NAMALWA (cell line): ENCODE measurements at regions not wholly inside any gene's neighbourhood (a gene's known extent, or its start where the extent isn't known, plus 50 kb on each side); places are given as distances from the start of the nearest gene placed in this dataset.
A peak's percentile ranks its signal among the peaks of the same experiment; 100 is the strongest.
"Not testable (repeated sequence)": the region's sequence is repeated elsewhere in the genome, so short reads cannot be mapped to it uniquely, and the experiment has no call there.

ENCODE experiments used
- DNase-seq: peaks from one replicate; pipeline ENCODE4 v3.0.0-alpha.2; 2015; ENCODE audit warnings: low spot score

DNA sequence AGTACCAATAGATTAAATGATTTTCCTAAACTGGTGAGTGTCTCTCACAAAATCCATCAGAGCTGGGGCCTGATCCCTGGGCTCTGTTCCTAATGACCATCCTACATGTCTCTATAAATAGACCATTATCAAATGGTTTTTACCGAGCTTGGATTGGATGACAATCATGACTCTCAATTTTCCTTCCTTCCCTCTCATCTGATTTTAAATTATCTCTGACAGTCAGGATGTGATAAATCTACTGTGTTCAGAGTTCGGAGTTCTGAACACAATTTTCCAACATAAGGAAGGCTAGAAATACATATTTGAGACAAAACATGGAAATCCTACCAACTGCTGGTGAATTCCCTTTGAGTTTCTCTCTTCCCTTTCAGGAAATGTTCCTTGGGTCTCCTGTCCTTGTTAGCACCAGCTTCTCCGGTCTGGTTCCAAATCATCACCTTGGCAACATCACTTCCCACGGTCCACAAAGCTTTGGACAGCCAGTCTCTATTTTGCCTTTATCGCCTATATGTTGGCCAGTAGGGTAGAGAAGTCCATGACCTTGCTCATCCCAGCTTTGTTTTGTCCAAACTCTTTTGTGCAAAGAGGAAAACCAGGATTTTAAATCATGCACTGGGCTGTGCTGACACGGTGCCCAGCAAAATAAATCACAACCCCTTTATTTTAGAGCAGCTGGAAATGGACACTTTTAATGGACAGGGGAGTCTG, 139.6 kb upstream of the ITGA6 start:
- DNase-seq, result no peak

DNA sequence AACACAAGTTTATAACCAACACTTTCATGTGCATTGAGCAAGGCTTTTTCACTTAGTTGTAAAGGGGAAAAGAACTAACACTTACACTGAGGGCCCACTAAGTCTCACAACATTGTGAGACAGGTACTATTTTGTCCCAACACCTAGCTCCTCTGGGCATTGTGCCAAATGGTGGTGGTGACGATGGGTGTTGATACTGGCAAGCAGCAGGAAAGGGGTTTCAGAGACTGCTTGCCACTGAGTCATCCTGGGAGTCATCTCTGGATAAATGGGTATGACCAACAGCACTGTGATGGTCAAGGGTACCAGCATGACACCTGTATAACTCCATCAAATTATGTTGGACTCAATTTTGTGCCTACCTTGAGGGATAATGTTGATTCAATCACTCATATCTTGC, 138.8 kb upstream of the ITGA6 start:
- peak; percentile 11 for DNase-seq

DNA sequence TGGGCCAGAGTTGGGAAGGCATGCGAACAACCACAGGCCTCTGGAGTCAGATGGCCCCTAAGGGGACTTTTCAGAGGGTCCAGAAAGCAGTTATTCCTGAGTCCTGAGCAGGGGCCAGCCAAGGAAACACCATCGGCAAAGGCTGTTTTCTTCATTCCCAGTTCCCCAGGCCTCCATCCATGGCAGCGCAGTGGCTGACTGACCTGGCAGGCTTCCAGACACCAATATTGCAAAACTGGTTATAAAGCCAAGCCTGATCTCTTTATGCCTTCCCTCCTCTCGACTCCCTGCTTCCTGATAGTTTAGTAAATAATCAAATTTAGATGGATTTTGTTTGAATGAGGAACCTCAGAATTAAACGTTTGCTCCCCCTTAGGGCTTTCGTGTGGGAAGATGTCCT, 133.4 kb upstream of the ITGA6 start:
- no peak for DNase-seq

DNA sequence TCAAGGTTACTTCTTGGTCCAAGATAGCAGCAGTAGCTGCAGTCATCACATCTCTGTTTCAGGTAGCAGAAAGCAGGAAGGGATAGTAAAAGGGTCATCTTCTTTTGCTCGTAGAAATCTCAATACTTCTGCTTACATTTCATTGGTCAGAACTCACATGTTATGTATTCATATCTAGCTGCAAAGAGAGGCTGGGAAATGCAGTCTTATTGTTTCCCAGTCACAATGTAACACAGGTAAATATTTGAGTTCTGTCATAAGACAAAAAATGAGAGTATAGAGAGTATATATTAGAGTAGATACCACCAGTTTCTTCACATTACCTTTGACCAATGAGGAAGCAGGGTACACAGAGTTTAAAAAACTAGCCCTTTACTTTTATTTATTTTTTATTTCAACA, 132.4 kb upstream of the ITGA6 start:
- DNase-seq, result no peak

DNA sequence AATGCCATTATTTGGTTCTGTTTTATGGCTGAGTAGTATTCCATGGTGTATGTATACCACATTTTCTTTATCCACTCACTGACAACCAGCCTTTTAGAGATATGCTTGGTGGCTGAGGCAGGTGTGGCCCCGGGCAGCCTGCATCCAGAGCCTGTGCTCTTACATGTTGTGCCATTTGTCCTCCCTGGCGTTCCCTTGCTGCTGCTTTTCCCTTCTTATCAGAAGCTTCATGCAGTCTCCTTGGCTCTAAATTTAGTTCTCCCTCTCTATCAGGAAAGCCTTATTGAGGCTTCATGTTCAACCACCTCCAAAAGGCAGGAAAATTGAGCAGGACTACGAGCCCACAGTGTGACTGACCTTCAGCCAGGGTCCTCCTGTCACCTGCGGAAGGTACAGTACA, 131.7 kb upstream of the ITGA6 start:
- DNase-seq, result no peak

DNA sequence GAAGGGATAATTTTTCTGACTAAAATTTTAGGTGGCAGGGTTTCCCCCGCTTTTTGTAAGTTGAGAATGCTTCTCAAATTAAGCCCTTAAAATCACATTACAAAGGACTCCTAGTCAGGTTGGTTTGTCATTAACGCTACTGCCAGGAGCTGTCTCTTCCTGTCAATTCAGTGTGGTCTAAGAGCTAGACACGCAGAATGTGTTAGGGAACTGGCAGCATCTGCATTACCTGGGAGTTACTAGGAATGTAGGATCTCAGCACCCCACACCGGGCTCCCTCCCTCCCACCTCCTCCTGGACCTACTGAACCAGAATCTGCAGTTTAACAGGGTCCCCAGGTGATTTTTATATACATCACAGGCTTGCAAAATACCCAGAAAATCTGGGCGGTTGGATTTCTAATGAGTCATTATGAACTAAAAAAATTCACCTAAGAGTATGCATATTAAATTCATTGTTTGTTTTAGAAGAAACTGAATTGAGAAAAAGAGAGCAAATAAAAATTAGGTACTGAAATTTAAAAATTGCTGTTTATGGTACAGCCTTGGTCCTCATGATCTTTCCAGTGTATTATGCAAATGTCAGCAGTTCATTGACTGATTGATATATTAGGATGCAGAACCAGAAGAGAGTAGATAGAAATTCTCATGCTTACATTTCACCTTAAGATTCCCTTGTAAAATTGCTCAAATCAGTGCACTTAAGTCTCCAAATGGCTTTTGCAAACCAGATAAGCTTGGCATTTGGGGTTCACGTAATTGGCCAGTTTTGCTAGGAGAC, 130.9 kb upstream of the ITGA6 start:
- no peak for DNase-seq

DNA sequence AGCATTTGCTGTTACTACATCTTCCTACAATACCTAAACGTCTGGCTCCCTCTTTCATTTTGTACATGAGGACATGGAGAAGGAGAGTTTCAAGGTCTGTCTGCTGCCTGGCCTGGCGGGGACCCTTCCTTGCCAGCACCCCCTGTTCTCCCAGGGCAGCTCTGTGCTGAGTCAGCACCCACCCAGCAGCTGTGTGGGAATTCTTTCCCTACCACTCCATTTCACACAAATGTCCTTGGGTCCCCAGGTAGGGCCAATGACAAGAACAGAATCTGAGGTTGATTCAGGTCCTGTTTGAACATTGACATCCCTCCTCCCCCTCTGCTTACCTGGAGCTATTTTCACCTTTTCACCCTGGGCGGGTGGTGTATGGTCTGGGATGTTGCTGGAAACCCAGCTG, 129.9 kb upstream of the ITGA6 start:
- DNase-seq, result no peak

DNA sequence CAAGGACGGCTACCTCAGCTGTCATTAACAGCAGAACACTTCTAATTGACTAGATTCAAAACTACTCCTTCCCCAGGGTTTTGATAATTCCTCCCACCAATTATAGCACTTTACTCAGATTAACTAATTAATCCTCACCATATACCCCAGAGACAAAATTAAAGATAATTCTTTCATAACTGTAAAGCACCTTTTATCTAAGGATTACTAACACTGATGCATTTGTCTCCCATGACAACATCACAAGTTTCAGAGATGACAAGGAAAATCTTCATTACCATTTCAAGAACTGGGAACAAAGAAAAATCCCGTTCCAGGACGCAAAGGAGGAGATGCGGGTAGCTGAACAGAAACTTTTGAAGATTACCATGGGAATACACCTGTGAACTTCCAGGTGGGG, 129.4 kb upstream of the ITGA6 start:
- no peak for DNase-seq

DNA sequence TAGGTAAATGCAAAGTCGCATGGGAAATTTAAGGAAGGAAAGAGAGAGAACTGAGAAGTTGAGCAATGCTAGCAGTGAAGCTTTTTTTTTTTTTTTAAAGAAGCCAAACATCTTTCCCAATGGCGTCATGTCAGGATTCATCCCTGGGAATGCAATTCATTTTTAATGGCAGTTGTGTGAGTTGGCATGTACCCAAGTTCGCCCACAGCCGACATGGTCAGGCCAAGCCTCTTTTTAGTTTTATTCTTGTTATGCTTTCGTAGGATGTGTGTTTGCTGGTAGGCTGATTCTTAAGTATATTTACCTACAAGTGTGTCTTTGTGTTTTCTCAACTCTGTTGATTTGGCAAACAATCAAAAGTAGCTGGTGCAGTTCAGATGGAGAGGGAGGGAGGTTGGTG, 127.6 kb upstream of the ITGA6 start:
- no peak for DNase-seq

DNA sequence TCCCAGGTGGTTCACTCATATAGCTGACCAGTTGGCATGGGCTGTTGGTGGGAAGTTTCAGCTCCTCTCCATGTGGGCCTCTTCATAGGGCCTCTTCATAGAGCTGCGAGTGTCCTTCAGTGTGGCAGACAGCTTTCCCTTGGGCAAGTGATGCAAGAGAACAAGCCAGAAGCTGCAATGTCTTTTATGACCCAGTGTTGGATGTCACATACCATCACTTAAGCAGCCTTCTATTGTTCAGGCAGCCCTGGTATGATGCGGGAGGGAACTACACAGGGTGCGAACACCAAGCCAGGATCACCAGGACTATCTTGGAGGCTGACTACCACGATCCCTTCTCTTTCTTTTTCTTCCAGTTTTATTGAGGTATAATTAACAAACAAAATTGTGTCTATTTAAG, 126.5 kb upstream of the ITGA6 start:
- DNase-seq, result no peak

DNA sequence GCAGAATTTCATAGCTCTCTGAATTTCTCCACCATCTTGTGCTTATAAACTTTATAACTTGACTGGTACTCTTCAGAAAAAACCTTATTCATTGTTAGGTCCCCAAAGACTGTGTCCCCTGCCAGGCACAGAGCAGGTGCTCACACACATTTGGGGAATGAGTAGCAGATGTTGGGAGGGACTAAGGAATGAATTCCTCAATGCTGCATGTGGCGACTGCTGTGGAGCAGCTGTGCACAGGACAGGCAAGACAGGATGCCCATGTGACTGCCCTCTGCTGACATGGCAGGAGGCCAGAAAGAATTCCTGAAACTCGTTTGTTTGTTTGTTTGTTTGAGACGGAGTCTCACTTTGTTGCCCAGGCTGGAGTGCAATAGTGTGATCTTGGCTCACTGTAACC, 122.3 kb upstream of the ITGA6 start:
- no peak for DNase-seq

DNA sequence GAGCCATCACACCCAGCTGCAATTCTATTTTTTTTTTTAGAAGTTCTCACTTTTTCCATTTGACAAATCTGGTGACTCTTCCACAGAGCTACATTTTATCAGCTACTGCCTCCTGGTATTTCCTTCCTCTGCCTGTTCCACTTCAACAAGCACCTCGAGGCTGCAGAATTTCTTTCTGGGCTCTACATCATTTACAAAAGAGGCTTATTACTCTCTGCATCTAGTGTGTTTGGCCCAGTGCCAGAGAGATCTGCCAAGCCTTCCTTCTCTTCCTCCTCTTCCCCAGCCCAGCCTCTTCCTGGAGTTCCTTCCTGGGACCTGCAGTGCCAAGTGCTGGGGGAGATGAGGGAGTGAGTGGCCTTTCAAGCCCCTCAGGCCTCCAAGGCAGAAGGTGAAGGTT, 119.6 kb upstream of the ITGA6 start:
- DNase-seq, result no peak

DNA sequence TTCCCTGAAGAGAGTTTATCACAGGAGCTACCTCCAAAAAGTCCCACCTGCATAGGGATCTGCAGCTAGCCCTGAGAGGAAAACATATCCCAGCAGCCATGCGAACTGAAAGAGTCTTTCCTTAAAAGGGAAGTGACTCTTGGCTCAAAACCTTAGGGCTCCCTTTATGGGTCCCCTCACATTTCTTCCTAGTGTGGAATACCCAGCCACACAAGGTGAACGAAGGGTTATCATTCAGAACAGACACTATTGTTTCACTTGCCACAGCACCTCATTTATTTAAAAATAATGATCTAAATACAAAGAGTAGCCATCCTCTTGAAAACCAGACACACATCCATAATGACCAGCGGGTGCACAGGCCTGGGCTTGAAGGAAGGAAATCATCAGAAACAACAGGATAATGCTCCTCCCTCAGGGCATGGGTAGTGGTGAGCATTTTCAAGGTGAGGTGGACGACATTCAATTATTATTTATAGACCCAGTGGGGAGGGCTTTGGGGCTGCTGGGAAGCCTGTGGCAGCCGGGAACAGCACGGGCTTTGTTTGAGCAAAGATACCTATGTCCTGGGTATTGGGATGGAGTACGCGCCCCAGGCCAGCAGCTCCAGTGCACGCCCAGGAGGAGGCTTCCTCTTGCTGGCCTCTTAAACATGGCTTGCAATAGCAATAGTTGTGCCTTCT, 119.0 kb upstream of the ITGA6 start:
- no peak for DNase-seq

DNA sequence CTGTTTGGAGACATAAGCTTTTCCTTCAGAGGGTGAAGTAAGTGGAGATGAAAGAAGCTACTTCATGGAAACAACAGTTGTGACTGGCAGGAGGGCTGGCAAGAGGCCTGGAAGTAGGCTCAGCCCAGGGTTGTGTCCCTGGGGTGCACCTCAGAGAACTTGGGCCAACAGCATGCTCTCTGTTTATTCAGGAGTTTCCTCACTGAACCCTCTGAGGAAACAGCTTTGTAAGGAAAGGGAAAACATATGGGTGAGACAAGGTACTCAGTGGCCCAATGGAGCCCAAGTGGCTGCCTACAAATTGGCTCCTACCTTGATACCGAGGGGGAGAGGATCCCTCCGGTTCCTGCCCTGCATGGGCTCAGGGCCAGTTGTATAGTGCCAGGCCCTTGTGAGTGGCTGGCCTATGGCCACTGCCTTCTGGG, 115.5 kb upstream of the ITGA6 start:
- no peak for DNase-seq

DNA sequence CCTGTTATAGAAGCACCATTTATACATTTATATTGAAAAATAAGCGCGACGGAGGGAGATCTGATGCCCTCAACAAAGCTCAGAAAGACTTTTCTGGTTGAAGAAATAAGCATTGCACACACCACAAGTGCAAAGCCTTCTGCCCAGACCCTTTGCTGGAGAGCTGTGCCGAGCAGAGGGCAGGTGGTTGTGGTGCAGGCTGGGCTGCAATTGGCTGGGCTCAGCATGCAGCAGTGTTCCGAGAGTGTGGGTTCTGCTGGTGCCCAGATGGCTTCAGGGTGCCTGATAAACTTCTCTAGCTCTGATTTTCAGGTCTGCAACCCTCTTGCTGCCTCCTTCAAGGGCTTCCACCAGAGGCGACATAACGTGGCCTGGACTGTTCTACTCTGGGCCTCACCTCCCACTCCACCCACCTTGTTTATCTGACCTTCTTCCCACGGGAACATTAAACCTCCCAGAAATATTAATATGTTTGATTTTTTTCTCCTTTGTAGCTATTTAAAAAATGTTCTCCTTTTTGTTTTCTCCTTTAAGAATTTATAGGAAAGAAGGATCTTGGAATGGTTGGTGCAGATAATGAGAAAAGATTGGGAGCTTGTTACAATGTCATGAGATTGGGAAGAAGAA, 113.6 kb upstream of the ITGA6 start:
- no peak for DNase-seq

DNA sequence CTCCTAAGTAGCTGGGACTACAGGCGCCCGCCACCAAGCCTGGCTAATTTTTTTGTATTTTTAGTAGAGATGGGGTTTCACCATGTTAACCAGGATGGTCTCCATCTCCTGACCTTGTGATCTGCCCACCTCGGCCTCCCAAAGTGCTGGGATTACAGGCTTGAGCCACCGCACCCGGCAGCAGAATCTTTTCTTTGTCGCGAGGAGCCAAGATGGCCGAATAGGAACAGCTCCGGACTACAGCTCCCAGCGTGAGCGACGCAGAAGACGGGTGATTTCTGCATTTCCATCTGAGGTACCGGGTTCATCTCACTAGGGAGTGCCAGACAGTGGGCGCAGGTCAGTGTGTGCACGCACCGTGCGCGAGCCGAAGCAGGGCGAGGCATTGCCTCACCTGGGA, 112.3 kb upstream of the ITGA6 start:
- not testable (repeated sequence) for DNase-seq

DNA sequence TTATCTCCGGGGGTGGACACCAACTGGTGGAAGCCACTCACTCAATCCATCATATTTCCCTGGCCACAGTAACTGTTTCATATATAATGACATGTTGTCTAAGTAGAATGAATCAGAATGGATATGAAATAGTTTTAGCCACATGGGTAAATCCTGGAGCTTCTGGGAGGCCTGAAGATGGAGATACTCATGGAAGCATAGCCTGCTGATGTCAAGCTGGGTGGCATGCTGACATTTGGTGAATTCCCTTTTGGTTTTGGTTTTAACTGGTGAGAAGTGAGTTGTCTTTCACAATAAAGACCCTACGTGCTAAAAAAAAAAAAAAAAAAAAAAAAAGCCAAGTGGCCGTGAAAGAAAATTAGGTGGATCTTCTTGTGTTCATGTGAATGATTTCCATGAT, 105.3 kb upstream of the ITGA6 start:
- DNase-seq, result no peak

DNA sequence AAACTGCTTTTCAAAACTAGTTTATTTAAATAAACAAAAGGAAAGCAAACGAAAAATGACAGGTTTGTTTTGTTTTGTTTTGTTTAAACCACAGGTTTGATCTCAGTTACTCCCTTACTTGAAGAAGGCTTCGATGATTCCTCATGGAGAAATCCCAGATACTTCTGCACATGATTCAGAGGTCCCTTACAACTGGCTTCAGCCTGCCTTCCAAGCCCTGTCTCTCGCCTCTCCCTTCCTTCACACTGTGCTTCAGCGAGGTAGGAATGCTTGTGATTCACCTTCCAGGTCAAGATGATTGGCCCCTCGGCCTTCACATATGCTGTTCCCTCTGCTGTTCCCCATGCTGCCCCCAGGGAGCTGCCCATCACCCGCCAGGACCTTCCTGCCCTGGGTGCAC, 104.1 kb upstream of the ITGA6 start:
- DNase-seq, result no peak

DNA sequence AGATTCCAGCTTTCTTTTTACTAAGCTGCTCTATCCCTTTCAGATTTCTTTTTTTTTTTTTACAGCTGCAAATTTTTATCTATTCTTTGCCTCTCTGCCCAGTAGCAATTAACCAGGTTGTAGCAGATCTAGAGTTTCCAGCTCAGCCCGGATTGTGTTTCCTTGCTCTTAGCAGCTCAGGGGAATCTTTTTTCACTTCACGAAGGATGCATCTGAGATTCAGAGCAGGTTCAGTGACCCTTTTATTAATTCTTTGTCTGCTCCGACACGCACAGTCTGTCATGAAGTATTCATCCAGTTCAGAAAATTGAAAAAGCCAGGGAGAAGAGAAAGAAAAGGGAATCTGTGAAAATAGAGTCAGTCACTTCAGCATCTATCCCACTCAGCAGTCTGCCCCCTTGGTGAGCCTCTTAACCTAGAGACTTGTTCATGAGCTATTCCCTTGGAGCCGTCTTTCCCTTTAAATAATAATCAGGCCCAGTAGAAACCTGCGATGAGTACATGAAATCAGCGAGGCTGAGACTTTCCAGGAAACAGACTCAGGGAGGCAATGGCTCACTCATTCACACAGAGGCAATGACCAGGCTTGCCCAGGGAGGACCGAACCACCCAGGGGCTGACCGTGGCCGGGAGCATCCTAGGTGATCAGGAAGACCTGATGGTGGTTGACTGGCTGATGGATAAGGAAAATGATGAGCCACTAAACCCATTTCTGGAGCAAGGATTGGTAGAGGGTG, 103.4 kb upstream of the ITGA6 start:
- DNase-seq, result no peak

DNA sequence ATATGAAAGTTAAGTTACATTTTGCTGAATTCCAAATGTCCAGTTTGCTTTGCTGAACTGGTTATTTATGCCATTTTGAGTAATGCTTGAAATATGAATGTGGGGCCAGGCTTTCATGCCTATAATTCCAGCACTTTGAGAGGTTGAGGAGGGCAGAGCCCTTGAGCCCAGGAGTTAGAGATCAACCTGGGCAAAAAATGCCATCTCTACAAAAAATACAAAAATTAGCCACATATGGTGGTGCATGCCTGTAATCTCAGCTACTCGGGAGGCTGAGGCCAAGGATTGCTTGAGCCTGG, 101.2 kb upstream of the ITGA6 start:
- no peak for DNase-seq

DNA sequence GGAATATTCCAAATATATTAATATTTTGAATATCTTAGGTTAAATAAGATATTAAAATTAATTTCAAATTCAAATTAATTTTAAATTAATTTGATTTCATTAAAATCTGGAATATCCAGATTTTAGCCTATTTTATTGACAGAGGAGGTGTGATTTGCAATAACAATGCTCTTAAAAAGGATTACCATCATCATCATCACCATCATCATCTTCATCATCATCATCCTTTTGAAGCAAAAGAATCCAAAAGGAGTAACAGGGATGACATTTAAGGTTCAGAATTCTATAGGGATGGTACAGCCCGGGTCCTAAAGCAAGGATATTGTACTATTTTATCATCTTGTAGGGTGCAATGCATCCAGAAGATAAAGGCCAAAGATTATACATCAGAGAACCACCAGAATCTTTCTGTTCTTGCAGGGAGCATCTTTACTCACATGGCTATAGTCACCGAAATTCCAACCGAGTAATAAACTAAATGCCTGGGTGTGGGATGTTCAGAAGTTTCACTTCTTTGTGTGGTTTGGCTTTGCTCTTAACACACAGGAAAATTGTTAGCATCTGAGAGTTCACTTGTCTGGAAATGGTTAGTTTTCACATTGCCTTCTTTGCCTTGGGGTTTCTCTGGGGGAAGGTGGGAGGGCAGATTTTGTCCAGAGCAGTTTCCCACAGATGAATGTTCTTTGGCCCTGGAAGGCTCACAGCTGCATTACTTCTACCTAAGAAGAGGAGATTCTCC, 99.1 kb upstream of the ITGA6 start:
- DNase-seq, result no peak

DNA sequence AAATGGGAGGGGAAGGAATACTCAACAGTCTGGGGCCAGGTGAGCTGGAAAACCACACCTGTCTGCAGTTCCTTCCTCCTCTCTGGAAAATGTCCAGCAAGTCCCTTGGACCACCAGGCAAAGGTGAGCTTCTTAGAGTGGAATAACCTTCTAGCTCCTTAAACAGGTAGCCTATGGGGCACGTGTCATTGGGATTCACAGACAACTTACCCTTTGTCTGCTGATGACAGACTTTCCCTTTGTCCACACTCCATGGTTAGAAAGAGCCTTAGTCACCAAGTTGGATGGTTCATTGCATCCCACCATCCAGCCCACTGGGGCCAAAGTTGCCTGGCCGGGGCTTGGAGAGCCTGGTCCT, 98.0 kb upstream of the ITGA6 start:
- DNase-seq, result no peak
